Spleen (tissue), 7 donors: ENCODE measurements at regions not wholly inside any gene's neighbourhood (a gene's known extent, or its start where the extent isn't known, plus 50 kb on each side); places are given as distances from the start of the nearest gene placed in this dataset.

Experiments used
- POLR2A ChIP-seq, 3 donors: fragments of 450-650 bp; IDR thresholded peaks; one replicate each; pipeline ENCODE4 v1.5.1; 2017; ENCODE audit warnings: antibody characterized with exemption in 3 of 3, mild to moderate bottlenecking in 1 of 3
- POLR2AphosphoS5 ChIP-seq, 3 donors: sonication (generic); formaldehyde crosslinking; IDR thresholded peaks; one replicate each; pipeline ENCODE4 v1.5.1; 2017; ENCODE audit warnings: antibody characterized with exemption in 3 of 3
- TF ChIP-seq, protein P1 (sequence below), 11 experiments: fragments of 200-600 bp in 7 of 11; fragments of 450-650 bp in 4 of 11; sonication (generic) in 4 of 11; IDR thresholded peaks in 8 of 11; conservative IDR thresholded peaks in 3 of 11; 1 replicate in 7 of 11; 2 replicates in 4 of 11; pipeline versions ENCODE4 v1.4.0 to v1.8.0; 2016 to 2021; ENCODE audit warnings: antibody characterized with exemption in 11 of 11, inconsistent platforms in 4 of 11, mild to moderate bottlenecking in 1 of 11
- donor health status: DM: no; HTN: no; CAD: no; lungs with moderate emphysema.
- donor health status: DM: no; HTN: no; CAD: no.
- donor health status: DM: no; HTN: no; CAD: no.

DNA sequence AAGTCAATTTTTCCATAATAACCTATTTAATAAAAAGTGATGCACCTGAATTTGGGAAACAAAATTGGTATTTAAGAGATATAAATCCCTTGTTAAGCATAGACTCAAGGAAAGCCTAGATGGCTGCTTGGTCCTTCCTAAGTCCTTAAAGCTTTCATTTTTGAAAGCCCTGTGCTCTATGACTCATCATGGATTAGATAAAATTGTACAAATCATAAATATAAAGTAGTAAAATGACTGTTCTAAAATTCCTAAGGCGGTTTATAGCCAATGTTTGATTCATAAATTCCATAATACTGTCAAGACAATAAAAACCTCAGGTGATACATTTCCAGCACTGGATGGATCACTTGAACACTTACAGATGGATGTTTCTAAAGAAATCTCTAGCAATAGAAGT is 730.8 kb upstream of the EPHA6 start:
- TF ChIP-seq, protein P1, sequence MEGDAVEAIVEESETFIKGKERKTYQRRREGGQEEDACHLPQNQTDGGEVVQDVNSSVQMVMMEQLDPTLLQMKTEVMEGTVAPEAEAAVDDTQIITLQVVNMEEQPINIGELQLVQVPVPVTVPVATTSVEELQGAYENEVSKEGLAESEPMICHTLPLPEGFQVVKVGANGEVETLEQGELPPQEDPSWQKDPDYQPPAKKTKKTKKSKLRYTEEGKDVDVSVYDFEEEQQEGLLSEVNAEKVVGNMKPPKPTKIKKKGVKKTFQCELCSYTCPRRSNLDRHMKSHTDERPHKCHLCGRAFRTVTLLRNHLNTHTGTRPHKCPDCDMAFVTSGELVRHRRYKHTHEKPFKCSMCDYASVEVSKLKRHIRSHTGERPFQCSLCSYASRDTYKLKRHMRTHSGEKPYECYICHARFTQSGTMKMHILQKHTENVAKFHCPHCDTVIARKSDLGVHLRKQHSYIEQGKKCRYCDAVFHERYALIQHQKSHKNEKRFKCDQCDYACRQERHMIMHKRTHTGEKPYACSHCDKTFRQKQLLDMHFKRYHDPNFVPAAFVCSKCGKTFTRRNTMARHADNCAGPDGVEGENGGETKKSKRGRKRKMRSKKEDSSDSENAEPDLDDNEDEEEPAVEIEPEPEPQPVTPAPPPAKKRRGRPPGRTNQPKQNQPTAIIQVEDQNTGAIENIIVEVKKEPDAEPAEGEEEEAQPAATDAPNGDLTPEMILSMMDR (IDR thresholded peaks at IDR 0.05 in 8 of 11, conservative IDR thresholded peaks at IDR 0.05 in 3 of 11), result no peak
- no peak for TF ChIP-seq POLR2A (IDR thresholded peaks at IDR 0.05)
- no peak for TF ChIP-seq POLR2AphosphoS5 (IDR thresholded peaks at IDR 0.05)
